ENCODE measurements at regions not wholly inside any gene's neighbourhood (a gene's known extent, or its start where the extent isn't known, plus 50 kb on each side); places are given as distances from the start of the nearest gene placed in this dataset.
"Not testable (repeated sequence)": the region's sequence is repeated elsewhere in the genome, so short reads cannot be mapped to it uniquely, and the experiment has no call there.

DNA sequence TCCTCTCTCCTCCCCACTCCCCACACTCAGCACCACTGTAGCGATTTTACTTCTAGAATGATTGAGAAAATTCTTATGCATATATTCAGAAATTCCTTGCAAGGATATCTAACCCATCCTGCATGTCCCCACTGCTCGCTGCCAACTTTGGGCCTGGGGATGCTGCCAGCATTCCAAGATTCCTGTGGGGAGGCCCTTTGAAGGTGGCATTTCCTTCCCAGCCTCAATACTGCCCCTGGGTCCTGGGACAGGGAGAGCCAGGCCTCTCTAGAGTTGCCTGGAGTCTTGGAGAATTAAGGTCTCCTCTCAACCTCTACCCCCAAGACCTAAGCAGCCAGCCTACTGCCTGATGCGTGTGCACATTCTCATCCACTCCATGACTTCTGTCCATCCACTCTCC, 303.5 kb downstream of the NEBL start:
- TF ChIP-seq EZH2phosphoT487 (IDR thresholded peaks at IDR 0.05; ENCODE audit: borderline replicate concordance, low read depth, low read length) (no peak), CTCF (conservative IDR thresholded peaks at IDR 0.05; ENCODE audit: low read length) (no peak)
- Histone ChIP-seq H3K79me2 (ENCODE audit: insufficient read depth, low read depth, low read length) (no peaks in the 10 kb centered on the region), H3K27ac (ENCODE audit: low read depth, low read length, poor library complexity, severe bottlenecking) (no peak overlapping the region), H3K9me2 (ENCODE audit: insufficient read depth, low read length) (no peaks in the 10 kb centered on the region), H4K20me1 (ENCODE audit: insufficient read depth, low read length) (no peaks in the 10 kb centered on the region), H2AFZ (ENCODE audit: low read length) (no peak overlapping the region), H3K4me3 (ENCODE audit: low read depth, low read length, poor library complexity, severe bottlenecking) (no peak overlapping the region), H3K4me1 (ENCODE audit: insufficient read depth, low read length, poor library complexity, severe bottlenecking) (no peaks in the 10 kb centered on the region), H3K4me2 (ENCODE audit: low read length) (no peak overlapping the region), H3K36me3 (ENCODE audit: insufficient read depth, low read length) (no peaks in the 10 kb centered on the region), H3K9me3 (ENCODE audit: low read length) (no peaks in the 10 kb centered on the region)
- POLR2A ChIA-PET = no interaction called here
- DNase-seq (ENCODE audit: low spot score) = no peak
- CTCF ChIA-PET (ENCODE audit: unreplicated experiment) = no interaction called here
- no TSS peak for BruUV-seq (replicated peaks)
- intact Hi-C loops (cut with micrococcal nuclease; ENCODE audit: unreplicated experiment) = no loop called here

DNA sequence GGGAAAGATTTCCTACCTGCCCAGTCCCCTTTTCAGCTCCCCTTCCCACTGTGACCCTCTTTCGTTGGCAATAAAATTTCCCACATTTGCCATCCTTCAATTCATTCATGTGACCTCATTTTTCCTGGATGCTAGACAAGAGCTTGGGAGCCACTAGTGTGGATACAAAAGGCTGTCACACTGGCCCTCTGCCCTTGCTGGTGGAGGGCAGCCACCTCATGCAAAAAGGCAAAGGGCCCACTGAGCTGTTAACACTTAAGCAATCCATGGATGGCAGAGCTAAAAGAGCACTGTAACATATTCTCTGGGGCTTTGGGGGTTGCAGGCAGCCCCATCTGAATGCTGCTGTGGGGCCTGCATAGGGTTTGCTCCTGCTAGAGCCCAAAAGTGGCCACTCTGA, 315.1 kb downstream of the NEBL start:
- intact Hi-C loops (cut with micrococcal nuclease; ENCODE audit: unreplicated experiment) = no loop called here
- H3K9me3 ChIP-seq (ENCODE audit: low read length) = no peaks in the 10 kb centered on the region
- no peak for DNase-seq (ENCODE audit: low spot score)
- H3K79me2 ChIP-seq (ENCODE audit: insufficient read depth, low read depth, low read length) = no peaks in the 10 kb centered on the region
- no peak overlapping the region for H2AFZ ChIP-seq (ENCODE audit: low read length)
- no peak overlapping the region for H3K4me3 ChIP-seq (ENCODE audit: low read depth, low read length, poor library complexity, severe bottlenecking)
- no peak overlapping the region for H3K4me2 ChIP-seq (ENCODE audit: low read length)
- ChIA-PET POLR2A (no interaction called here), CTCF (ENCODE audit: unreplicated experiment) (no interaction called here)
- no peaks in the 10 kb centered on the region for H3K9me2 ChIP-seq (ENCODE audit: insufficient read depth, low read length)
- no peaks in the 10 kb centered on the region for H4K20me1 ChIP-seq (ENCODE audit: insufficient read depth, low read length)
- H3K4me1 ChIP-seq (ENCODE audit: insufficient read depth, low read length, poor library complexity, severe bottlenecking) = no peaks in the 10 kb centered on the region
- no TSS peak for BruUV-seq (replicated peaks)
- TF ChIP-seq CTCF (conservative IDR thresholded peaks at IDR 0.05; ENCODE audit: low read length) (no peak), EZH2phosphoT487 (IDR thresholded peaks at IDR 0.05; ENCODE audit: borderline replicate concordance, low read depth, low read length) (no peak)
- no peak overlapping the region for H3K27ac ChIP-seq (ENCODE audit: low read depth, low read length, poor library complexity, severe bottlenecking)
- no peaks in the 10 kb centered on the region for H3K36me3 ChIP-seq (ENCODE audit: insufficient read depth, low read length)

GRCh38 chr10:20573924-20574323, 323.2 kb downstream of the NEBL start:
- ChIA-PET CTCF (ENCODE audit: unreplicated experiment) (no interaction called here), POLR2A (no interaction called here)
- no peak for DNase-seq (ENCODE audit: low spot score)
- no peaks in the 10 kb centered on the region for H3K4me1 ChIP-seq (ENCODE audit: insufficient read depth, low read length, poor library complexity, severe bottlenecking)
- no peak for TF ChIP-seq CTCF (conservative IDR thresholded peaks at IDR 0.05; ENCODE audit: low read length)
- no peaks in the 10 kb centered on the region for H3K36me3 ChIP-seq (ENCODE audit: insufficient read depth, low read length)
- no peaks in the 10 kb centered on the region for H4K20me1 ChIP-seq (ENCODE audit: insufficient read depth, low read length)
- no peaks in the 10 kb centered on the region for H3K79me2 ChIP-seq (ENCODE audit: insufficient read depth, low read depth, low read length)
- no peak overlapping the region for H3K4me2 ChIP-seq (ENCODE audit: low read length)
- H3K9me3 ChIP-seq (ENCODE audit: low read length) = no peaks in the 10 kb centered on the region
- BruUV-seq (replicated peaks) = no TSS peak
- no peak overlapping the region for H3K27ac ChIP-seq (ENCODE audit: low read depth, low read length, poor library complexity, severe bottlenecking)
- intact Hi-C loops (cut with micrococcal nuclease; ENCODE audit: unreplicated experiment) = no loop called here
- H3K4me3 ChIP-seq (ENCODE audit: low read depth, low read length, poor library complexity, severe bottlenecking) = no peak overlapping the region
- no peaks in the 10 kb centered on the region for H3K9me2 ChIP-seq (ENCODE audit: insufficient read depth, low read length)
- H2AFZ ChIP-seq (ENCODE audit: low read length) = no peak overlapping the region

DNA sequence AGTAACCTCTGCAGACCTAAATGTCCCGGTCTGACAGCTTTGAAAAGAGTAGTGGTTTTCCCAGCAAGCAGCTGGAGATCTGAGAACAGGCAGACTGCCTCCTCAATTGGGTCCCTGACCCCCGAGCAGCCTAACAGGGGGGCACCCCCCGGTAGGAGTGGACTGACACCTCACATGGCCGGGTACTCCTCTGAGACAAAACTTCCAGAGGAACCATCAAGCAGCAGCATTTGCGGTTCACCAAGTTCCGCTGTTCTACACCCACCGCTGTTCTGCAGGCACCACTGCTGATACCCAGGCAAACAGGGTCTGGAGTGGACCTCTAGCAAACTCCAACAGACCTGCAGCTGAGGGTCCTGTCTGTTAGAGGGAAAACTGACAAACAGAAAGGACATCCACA, 341.1 kb downstream of the NEBL start:
- CTCF ChIA-PET (ENCODE audit: unreplicated experiment); intact Hi-C loops (cut with micrococcal nuclease; ENCODE audit: unreplicated experiment); H2AFZ ChIP-seq (ENCODE audit: low read length); H3K36me3 ChIP-seq (ENCODE audit: insufficient read depth, low read length); DNase-seq (ENCODE audit: low spot score); H3K4me2 ChIP-seq (ENCODE audit: low read length); H3K4me1 ChIP-seq (ENCODE audit: insufficient read depth, low read length, poor library complexity, severe bottlenecking); BruUV-seq (replicated peaks); H3K9me3 ChIP-seq (ENCODE audit: low read length); H3K79me2 ChIP-seq (ENCODE audit: insufficient read depth, low read depth, low read length); H3K9me2 ChIP-seq (ENCODE audit: insufficient read depth, low read length); H3K27ac ChIP-seq (ENCODE audit: low read depth, low read length, poor library complexity, severe bottlenecking); H3K4me3 ChIP-seq (ENCODE audit: low read depth, low read length, poor library complexity, severe bottlenecking); POLR2A ChIA-PET; H4K20me1 ChIP-seq (ENCODE audit: insufficient read depth, low read length): not testable (repeated sequence)
